Skeletal muscle tissue (tissue), 3 donors: ENCODE measurements at regions not wholly inside any gene's neighbourhood (a gene's known extent, or its start where the extent isn't known, plus 50 kb on each side); places are given as distances from the start of the nearest gene placed in this dataset.

Source experiments
- H3K27ac ChIP-seq: one replicate; pipeline ENCODE4 v1.7.0; 2013; ENCODE audit warnings: mild to moderate bottlenecking, low read depth, low read length, inconsistent platforms
- H3K27me3 ChIP-seq, 3 donors: one replicate each; pipeline ENCODE4 v1.7.0; 2013; ENCODE audit warnings: low read length in 3 of 3; ENCODE audit not compliant: control insufficient read depth in 3 of 3, insufficient read depth in 3 of 3
- H3K36me3 ChIP-seq, 3 donors: one replicate each; pipeline ENCODE4 v1.7.0; 2013; ENCODE audit warnings: low read length in 3 of 3; ENCODE audit not compliant: control insufficient read depth in 3 of 3, insufficient read depth in 3 of 3
- H3K4me1 ChIP-seq, 3 donors: one replicate each; pipeline ENCODE4 v1.7.0; 2013; ENCODE audit warnings: low read length in 3 of 3, mild to moderate bottlenecking in 3 of 3; ENCODE audit not compliant: control insufficient read depth in 3 of 3, insufficient read depth in 3 of 3
- H3K4me3 ChIP-seq, 3 donors: one replicate each; pipeline ENCODE4 v1.7.0; 2013; ENCODE audit warnings: low read length in 3 of 3
- H3K9ac ChIP-seq, 3 donors: one replicate each; pipeline ENCODE4 v1.7.0; 2013; ENCODE audit warnings: low read length in 3 of 3, mild to moderate bottlenecking in 3 of 3, moderate library complexity in 2 of 3, low read depth in 1 of 3
- H3K9me3 ChIP-seq, 3 donors: one replicate each; pipeline ENCODE4 v1.7.0; 2013; ENCODE audit warnings: low read length in 3 of 3; ENCODE audit not compliant: control insufficient read depth in 3 of 3
- donor health status: Osteomylitis.

- Histone ChIP-seq H3K36me3 (no peaks in the 10 kb centered on the region), H3K4me3 (no peak overlapping the region), H3K4me1 (peaks cover 10 to 25% (median 20%) of the 10 kb centered on the region in 3 donors), H3K27ac (no peak overlapping the region), H3K9ac (no peak overlapping the region), H3K27me3 (no peaks in the 10 kb centered on the region), H3K9me3 (no peaks in the 10 kb centered on the region)
These were observed 120.1 kb upstream of the GAS1 start for GRCh38 chr9:87067426-87067825.

GRCh38 chr9:87068177-87068840 lies 121.0 kb upstream of the GAS1 start:
- no peak overlapping the region for H3K27ac ChIP-seq
- no peaks in the 10 kb centered on the region for H3K36me3 ChIP-seq
- H3K4me1 ChIP-seq, result peaks cover 10 to 22% (median 17%) of the 10 kb centered on the region in 3 donors
- no peaks in the 10 kb centered on the region for H3K9me3 ChIP-seq
- H3K4me3 ChIP-seq, result no peak overlapping the region
- no peak overlapping the region for H3K9ac ChIP-seq
- no peaks in the 10 kb centered on the region for H3K27me3 ChIP-seq

- H3K27ac ChIP-seq, result peak overlapping the region; percentile 5
- H3K4me3 ChIP-seq, result no peak overlapping the region
- no peaks in the 10 kb centered on the region for H3K36me3 ChIP-seq
- no peaks in the 10 kb centered on the region for H3K27me3 ChIP-seq
- peaks cover 8 to 18% (median 11%) of the 10 kb centered on the region in 3 donors for H3K4me1 ChIP-seq
- H3K9me3 ChIP-seq, result no peaks in the 10 kb centered on the region
- no peak overlapping the region for H3K9ac ChIP-seq
These were observed 122.4 kb upstream of the GAS1 start for GRCh38 chr9:87069690-87070089.

- Histone ChIP-seq H3K9ac (no peak overlapping the region), H3K4me1 (peaks cover 8 to 18% (median 11%) of the 10 kb centered on the region in 3 donors), H3K27me3 (no peaks in the 10 kb centered on the region), H3K36me3 (no peaks in the 10 kb centered on the region), H3K27ac (peak overlapping the region; percentile 42), H3K9me3 (no peaks in the 10 kb centered on the region), H3K4me3 (no peak overlapping the region)
These were observed 123.0 kb upstream of the GAS1 start for GRCh38 chr9:87070336-87070735.

- H3K9me3 ChIP-seq, result no peaks in the 10 kb centered on the region
- no peak overlapping the region for H3K4me3 ChIP-seq
- H3K4me1 ChIP-seq, result peaks cover 8 to 18% (median 11%) of the 10 kb centered on the region in 3 donors
- no peaks in the 10 kb centered on the region for H3K27me3 ChIP-seq
- no peak overlapping the region for H3K27ac ChIP-seq
- no peak overlapping the region for H3K9ac ChIP-seq
- no peaks in the 10 kb centered on the region for H3K36me3 ChIP-seq
These were observed 124.2 kb upstream of the GAS1 start for GRCh38 chr9:87071473-87071872.

GRCh38 chr9:87073692-87074091 lies 126.4 kb upstream of the GAS1 start:
- Histone ChIP-seq H3K9me3 (no peaks in the 10 kb centered on the region), H3K27me3 (no peaks in the 10 kb centered on the region), H3K36me3 (no peaks in the 10 kb centered on the region), H3K27ac (no peak overlapping the region), H3K4me3 (no peak overlapping the region), H3K9ac (no peak overlapping the region), H3K4me1 (peaks cover 8 to 18% (median 11%) of the 10 kb centered on the region in 3 donors)

- H3K4me1 ChIP-seq, result peaks cover 0 to 9% (median 7%) of the 10 kb centered on the region in 3 donors
- no peaks in the 10 kb centered on the region for H3K9me3 ChIP-seq
- H3K4me3 ChIP-seq, result no peak overlapping the region
- H3K27me3 ChIP-seq, result no peaks in the 10 kb centered on the region
- no peak overlapping the region for H3K9ac ChIP-seq
- no peak overlapping the region for H3K27ac ChIP-seq
- no peaks in the 10 kb centered on the region for H3K36me3 ChIP-seq
These were observed 128.2 kb upstream of the GAS1 start for GRCh38 chr9:87075537-87075936.

GRCh38 chr9:87076825-87077224 lies 129.5 kb upstream of the GAS1 start:
- H3K27ac ChIP-seq, result no peak overlapping the region
- H3K4me3 ChIP-seq, result no peak overlapping the region
- no peaks in the 10 kb centered on the region for H3K27me3 ChIP-seq
- H3K9ac ChIP-seq, result no peak overlapping the region
- no peaks in the 10 kb centered on the region for H3K9me3 ChIP-seq
- H3K36me3 ChIP-seq, result no peaks in the 10 kb centered on the region
- H3K4me1 ChIP-seq, result peaks cover 4 to 7% (median 4%) of the 10 kb centered on the region in 3 donors

GRCh38 chr9:87077986-87078385 lies 130.7 kb upstream of the GAS1 start:
- Histone ChIP-seq H3K9me3 (no peaks in the 10 kb centered on the region), H3K27me3 (no peaks in the 10 kb centered on the region), H3K4me1 (peaks cover 4 to 7% (median 5%) of the 10 kb centered on the region in 3 donors), H3K27ac (no peak overlapping the region), H3K9ac (no peak overlapping the region), H3K36me3 (no peaks in the 10 kb centered on the region), H3K4me3 (no peak overlapping the region)

GRCh38 chr9:87080512-87081264 lies 133.4 kb upstream of the GAS1 start:
- Histone ChIP-seq H3K27ac (peak overlapping the region; percentile 9), H3K27me3 (no peaks in the 10 kb centered on the region), H3K9ac (peak overlapping the region in 1 of 3 donors; percentile 36), H3K4me3 (no peak overlapping the region), H3K9me3 (no peaks in the 10 kb centered on the region), H3K4me1 (peaks cover 5 to 7% (median 5%) of the 10 kb centered on the region in 3 donors), H3K36me3 (no peaks in the 10 kb centered on the region)
